HG02588 (cell line): ENCODE measurements at regions not wholly inside any gene's neighbourhood (a gene's known extent, or its start where the extent isn't known, plus 50 kb on each side); places are given as distances from the start of the nearest gene placed in this dataset.
"Not testable (repeated sequence)": the region's sequence is repeated elsewhere in the genome, so short reads cannot be mapped to it uniquely, and the experiment has no call there.

Source experiments
- ATAC-seq: cut with Tn5 transposase; IDR thresholded peaks from one replicate; pipeline ENCODE4 v1.9.1; 2021; ENCODE audit warnings: mild to moderate bottlenecking, moderate library complexity; ENCODE audit not compliant: unreplicated experiment

DNA sequence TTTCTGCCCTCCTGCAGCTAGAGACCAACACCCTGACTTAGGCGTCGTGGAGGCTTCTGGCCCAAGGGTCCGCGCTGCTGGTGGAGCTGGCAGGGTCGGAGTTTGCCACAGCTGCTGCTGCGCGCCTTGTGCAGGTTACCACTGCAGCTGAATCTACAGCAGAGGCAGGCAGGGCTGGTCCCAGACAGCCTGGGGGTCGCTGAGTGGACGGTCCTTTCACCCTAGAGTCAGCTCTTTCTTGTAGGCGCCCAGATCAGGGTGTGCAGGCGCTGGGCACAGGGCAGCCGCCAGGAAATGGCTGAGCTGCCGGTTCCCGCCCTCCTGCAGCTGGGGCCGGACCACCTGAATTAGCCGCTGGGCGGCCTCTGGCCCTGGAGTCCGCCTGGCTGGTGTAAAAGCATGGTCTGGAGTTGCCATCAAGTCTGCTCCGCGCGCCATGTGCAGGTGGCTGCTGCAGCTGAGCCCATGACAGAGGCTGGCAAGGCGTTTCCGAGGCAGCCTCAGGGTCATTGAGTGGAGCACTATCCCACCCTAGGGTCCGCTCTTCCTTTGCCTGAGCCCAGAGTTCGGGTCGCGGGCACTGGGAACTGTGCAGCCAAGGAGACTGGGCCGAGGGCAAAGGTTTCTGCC is 144.3 kb downstream of the CCDC74A start:
- not testable (repeated sequence) for ATAC-seq

DNA sequence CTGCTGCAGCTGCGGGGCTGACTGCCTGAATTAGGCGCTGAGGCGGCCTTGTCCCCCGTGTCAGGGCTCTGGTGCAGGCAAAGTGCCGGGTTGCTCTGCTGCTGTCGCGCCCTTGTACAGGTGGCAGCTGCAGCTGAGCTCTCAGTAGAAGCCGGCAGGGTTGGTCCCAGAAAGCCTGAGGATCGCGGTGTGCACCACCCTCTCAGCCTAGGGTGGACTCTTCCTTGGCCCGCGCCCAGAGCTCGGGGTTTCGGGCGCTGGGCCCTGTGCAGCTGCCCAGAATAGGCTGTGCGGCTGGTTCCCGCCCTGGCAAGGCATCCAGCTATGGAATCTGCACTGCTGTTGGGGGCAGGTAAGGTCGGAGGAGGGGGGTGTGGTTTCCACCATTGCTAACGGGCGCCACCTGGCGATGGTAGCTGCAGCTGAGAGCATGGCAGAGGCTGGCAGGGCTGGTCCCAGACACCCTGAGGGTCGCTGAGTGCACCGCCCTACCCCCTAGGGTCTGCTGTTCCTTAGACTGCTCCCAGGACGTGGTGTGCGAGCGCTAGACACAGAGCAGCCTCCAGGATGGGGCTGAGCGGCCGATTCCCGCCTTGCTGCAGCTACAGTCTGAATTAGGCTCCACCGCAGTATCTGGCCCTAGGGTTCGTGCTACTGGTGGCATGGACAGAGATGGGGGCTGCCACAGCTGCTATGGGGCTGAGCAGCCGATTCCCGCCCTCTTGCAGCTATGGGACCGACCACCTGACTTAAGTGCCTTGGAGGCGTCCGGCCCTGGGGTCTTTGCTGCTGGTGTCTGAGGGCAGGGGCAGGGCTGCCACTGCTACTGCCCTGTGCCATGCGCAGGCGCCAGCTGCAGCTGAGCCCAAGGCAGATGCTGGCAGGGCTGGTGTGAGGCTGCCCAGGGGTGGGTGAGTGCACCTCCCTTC is 145.0 kb downstream of the CCDC74A start:
- ATAC-seq, result peak; percentile 79

DNA sequence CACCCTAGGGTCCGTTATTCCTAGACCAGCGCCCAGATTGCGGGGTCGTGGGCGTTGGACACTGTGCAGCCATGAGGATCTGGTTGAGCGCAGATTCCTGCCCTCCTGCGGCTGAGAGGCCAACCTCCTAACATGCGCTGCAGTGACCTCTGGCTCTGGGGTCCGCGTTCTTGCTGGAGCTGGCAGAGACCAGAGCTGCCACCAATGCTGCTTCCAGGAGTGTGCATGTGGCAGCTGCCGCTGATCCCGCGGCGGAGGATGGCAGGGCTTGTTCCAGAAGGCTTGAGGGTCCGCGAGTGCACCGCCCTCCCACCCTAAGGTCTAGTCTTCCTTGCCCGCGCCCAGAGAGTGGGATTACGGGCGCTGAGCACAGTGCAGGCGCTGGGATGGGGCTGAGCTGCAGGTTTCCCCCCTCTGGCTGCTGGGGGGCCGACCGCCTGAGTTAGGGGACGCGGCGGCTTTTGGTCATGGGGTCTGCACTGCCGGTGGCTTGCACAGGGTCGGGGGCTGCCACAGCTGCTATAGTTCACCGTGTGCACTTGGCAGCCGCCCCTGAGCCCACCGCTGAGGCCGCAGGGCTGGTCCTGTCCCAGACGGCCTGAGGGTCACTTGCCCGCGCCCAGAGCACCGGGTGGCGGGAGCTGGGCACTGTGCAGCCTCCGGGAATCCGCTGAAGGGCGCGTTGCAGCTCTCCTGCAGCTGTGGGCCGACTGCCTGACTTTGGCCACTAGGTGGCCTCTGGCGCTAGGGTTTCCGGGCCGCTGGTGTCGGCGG is 145.9 kb downstream of the CCDC74A start:
- ATAC-seq, result peak; percentile 95

DNA sequence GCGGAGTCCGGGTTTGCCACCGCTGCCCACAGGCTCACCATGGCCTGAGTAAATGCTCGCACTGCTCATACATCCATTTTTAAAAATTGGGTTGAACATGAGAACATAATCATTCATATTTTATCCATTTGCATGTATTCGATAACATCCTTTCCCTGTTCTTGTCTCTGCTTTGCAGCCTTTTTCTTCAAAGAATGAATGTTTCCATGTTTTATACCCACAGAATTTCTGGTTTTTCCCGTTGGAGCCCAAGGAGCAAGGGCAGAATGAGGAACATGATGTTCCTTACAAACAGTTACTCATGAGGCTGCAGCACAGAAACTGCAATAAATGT is 146.5 kb downstream of the CCDC74A start:
- ATAC-seq, result no peak

DNA sequence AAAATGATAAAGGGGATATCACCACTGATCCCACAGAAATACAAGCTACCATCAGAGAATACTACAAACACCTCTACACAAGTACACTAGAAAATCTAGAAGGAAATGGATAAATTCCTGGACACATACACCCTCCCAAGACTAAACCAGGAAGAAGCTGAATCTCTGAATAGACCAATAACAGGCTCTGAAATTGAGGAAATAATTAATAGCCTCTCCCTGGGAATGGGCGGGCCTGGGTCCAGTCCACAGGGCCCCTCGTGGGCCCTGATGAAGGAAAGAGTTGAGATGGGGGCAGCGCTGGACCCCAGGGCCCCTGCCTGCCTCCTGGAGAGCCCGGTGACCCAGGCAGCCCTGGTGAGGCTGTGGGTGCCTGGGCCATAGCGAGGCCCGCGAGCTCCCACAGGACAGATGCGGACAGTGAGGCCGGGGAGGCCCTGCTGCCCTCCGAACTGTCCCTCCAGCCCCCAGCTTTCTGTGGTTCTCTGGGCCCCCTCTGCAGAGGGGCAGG is 154.0 kb downstream of the CCDC74A start:
- peak; percentile 4 for ATAC-seq

DNA sequence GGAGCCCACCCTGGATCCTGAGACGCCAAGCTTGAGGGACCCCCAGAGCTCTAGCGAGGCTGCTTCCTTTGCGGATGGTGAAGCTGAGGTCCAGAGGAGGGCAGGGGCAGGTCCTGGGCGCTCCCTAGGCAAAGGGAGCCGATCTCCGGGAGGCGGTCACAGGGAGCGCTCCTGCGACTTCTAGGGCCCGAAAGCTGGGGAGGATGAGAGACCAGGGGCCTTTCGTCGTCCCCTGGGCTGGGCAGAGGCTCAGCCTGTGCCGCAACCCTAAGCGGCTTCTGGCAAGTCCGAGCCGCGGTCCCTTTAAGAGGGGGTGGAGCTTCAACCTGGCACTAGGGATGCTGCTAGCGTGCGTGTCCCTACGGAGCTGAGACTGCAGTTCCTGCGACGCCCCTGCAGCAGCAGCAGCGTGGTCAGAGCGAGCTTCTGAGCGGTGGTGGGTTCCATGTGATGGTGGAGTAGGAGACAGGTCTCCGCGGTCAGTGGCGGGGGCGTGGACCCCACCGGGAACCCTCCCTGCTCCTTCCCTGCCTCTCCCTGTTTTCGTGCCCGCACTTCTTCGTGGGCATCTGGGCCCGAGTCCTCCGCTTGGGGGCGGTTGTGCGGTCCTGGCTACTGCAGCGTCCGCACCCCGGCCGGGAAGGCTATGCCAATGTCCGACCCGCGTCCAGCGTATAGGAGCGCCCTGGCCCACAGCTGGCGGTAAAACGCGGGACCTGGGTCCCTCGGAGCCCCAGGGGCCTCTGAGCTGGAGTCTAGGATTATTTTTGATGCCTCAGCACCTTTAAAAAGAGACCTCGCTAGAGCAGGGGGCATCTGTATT is 154.6 kb downstream of the CCDC74A start:
- peak; percentile 100 for ATAC-seq

DNA sequence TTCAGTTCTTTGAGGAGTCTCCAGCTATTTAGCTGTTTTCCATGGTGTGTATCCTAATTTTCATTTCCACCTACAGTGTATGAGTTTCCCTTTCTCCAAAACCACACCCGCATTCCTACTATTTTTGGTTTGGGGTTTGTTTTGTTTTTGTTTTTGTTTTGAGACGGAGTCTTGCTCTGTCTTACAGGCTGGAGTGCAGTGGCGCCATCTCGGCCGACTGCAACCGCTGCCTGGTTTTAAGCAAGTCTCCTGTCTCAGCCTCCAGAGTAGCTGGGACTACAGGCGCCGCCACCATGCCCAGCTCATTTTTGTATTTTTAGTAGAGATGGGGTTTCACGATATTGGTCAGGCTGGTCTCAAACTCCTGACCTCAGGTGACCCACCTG is 155.2 kb downstream of the CCDC74A start:
- not testable (repeated sequence) for ATAC-seq

DNA sequence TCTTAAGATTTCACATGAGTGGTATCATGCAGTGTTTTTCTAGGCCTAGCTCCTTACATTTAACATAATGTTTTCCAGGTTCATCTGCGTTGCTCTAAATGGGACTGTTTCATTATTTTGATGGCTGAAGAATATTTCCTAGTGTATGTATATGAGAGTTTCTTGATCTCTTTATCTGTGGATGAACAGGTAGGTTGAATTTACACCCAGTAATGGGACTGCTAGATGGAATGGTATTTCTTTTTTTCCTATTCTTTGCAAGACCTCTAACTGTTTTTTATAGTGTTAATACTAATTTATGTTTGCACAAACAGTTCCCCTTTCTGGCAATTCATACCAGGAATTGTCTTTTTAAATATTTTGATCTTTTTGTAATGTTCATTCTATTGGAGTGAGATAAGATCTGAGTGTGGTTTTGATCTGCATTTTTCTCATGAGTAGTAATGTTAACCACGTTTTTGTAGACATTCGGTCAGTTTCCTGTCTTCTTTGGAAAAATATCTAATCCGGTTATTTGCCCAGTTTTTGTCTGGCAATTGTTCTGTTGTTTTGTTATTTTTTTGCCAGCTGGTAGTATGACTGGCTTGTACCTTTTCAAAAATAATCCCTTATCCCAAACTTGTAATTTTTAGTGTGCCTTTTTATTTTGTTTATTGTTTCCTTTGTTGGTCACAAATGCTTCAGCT is 157.1 kb downstream of the CCDC74A start:
- ATAC-seq, result not testable (repeated sequence)

DNA sequence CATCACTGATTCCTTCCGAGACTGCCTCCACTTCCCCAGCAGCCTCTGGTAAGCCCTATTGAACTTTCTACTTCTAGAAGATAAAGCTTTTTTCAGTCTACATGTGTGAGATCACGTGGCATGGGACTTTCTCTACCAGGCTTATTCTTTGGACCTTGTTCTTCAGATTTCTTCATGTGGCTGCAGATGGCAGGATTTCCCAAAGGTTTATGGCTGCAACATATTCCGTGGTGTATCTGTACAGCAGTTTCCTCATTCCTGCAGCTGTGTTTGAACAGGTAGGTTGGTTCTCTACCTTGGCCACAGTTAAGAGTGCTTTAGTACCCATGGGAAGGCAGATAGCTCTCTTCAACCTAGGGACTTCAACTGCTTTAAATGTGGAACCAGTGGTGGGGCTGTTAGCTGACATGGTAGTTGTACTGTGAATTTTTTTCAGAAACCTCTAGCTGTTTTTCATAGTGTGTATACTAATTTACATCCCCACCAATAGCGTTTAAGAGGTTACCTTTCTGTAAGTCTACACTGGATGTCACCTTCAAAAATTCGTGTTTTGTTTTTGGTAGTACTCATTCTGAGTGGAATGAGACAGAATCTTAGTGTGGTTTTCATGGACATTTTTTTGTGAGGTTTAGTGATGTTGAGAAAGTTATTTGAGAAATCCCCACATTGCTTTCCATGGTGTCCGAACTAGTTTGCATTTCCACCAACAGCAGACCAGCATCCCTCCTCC is 158.6 kb downstream of the CCDC74A start:
- ATAC-seq, result not testable (repeated sequence)

DNA sequence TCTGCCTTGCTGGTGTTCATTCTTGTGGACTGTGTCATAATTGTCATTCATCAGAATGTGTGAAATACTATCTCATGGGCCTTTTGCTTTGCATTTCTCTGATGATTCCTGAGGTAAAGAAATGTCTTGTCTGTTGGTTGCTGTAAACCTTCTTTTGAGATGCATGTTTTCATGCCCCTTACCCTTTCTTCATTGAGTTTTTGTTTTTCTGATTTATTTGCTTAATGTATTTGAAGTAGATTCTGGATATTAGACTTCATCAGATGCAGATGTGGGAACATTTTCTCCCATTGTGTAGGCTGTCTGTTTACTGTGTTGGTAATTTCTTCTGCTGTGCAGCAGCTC is 159.2 kb downstream of the CCDC74A start:
- ATAC-seq, result not testable (repeated sequence)

DNA sequence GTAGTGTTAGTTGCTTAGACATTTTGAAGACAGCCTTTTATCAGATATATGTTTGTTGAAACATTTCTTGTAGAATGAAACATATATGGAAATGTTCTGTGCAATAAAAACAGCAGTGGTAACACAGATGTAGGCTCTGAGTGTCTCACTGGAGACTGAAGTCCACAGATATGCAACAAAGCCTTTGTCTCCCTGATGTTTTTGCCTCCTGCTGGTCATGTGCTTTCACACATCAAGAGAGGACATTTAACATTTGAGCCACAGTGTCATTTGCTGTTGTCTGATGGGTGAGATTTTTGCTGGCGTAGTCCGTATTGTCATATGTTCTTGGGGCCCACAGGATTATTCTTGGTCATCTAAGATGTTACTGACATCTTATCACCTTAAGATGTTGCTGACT is 161.4 kb downstream of the CCDC74A start:
- ATAC-seq, result not testable (repeated sequence)

DNA sequence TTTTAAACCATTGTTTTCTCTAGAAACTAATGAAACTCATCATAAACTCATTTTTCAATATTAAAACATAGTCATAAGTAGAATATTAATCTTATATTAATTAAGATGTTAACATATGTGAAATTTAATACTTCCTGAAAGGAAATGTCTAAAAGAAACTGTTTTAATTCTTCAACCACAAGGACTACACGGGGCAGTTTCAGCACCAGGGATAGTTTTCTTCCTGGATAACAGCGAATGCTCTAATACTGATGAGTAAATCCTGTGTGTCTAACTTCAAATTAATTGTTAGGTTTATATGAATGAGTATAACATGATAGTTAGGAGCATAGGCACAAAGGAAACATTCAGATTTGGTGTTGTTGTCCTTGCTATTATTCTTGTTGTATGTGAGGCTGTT is 183.6 kb downstream of the CCDC74A start:
- not testable (repeated sequence) for ATAC-seq

DNA sequence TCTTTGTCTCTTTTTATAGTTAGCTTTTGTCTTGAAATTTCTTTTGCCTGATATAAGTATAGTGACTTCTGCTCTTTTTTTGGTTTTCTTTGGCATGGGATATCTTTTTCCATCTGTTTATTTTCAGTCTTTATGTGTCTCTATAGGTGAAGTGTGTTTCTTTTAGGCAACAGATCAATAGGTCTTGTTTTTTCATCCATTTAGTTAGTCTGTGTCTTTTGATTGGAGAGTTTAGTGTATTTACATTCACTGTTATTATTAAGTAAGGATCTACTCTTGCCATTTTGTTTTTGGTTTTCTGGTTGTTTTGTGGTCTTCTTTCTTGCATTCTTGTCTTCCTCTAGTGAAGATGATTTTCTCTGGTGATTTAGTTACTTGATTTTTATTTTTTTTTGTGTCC is 190.2 kb downstream of the CCDC74A start:
- ATAC-seq, result not testable (repeated sequence)

DNA sequence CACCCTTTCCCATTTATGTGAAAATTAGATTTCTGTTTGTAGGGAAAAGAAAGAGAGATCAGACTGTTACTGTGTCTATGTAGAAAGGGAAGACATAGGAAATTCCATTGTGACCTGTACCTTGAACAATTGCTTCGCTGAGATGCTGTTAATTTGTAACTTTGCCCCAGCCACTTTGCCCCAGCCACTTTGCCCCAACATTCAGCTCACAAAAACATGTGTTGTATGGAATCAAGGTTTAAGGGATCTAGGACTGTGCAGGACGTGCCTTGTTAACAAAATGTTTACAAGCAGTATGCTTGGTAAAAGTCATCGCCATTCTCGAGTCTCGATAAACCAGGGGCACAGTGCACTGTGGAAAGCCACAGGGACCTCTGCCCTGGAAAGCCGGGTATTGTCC is 193.5 kb downstream of the CCDC74A start:
- not testable (repeated sequence) for ATAC-seq

DNA sequence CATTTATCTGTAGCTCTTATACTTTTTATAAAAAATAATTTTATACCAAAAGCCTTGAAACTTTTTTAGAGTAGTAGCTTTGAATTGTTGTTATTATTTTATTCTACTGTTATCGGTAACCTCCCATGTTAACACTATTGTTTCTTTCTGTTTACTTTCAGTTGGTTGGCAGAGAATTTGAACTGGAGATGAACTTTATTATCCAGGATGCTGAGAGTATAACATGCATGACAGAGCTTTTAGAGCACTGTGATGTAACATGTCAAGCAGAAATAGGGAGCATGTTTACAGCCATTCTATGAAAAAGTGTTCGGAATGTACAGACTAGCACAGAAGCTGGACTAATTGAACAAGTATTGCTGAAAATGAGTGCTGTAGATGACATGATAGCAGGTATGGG is 194.6 kb downstream of the CCDC74A start:
- not testable (repeated sequence) for ATAC-seq

DNA sequence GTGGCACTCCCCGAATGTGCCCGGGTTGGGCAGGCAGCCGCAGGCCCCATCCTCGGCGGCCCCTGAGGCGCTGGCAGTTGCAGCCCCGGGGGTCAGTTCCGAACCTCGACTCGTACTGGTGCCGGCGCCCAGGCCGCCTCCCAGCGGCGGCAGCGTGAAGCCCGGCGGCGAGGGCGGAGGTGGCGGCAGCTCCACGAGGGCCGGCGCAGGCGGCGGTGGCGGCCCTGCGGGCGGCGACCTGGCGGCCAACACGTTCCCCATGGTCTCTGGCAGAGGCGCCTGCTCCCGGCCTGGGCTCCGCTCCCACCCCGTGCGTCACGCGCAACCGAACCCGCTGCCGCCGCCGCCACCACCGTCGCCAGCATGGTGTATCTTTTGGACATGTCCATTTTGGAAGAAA is 196.3 kb downstream of the CCDC74A start:
- ATAC-seq, result no peak

DNA sequence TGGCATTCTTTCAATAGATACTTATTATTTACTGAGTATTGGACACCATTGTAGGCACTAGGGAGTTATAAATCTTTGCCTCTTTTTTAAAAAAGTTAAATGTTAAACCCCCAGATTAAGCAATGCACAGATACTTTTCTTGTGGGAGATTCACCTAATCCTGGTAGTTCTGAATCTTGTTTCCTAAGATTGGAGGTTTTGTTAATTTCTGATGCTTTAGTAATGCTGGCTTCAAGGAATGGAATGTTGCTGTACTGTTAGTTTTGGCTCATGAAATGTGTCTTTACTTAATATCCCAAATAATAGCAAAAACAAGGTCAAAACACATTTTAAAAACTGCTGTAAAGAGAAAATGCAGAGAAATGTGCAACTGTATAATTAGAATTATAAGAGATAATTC is 200.8 kb downstream of the CCDC74A start:
- ATAC-seq, result not testable (repeated sequence)

DNA sequence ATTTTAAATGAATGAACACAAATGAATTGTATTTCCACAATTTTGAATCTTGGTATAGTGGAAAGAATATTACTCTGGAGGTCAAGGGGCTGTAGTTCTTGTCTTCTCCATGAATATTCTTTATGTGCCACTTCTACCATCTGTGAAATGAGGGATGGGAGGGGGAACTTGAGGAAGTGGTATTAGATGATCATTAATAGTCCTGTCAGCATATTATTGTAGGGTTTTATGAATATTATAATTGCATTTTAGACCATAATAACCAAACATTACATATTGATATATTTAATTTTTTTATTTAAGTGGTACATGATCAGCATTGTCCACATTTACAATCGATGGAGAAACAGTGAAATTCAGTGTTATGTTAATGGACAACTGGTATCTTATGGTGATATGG is 205.8 kb downstream of the CCDC74A start:
- not testable (repeated sequence) for ATAC-seq

DNA sequence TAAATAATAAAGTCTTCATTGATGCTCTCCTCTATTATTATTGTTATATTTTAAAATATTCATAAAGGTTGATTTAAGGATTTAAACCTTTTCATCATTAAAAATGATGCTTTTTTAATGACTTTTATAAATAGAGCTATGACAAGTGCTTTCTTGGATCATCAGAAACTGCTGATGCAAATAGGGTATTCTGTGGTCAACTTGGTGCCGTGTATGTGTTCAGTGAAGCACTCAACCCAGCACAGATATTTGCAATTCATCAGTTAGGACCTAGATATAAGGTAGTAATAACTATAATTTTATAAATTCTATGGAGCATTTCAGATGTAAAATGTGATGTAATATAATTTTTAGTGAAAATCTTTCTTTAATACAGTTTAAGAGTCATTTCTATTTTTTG is 208.7 kb downstream of the CCDC74A start:
- peak; percentile 89 for ATAC-seq
